ENCODE measurements at regions not wholly inside any gene's neighbourhood (a gene's known extent, or its start where the extent isn't known, plus 50 kb on each side); places are given as distances from the start of the nearest gene placed in this dataset.

DNA sequence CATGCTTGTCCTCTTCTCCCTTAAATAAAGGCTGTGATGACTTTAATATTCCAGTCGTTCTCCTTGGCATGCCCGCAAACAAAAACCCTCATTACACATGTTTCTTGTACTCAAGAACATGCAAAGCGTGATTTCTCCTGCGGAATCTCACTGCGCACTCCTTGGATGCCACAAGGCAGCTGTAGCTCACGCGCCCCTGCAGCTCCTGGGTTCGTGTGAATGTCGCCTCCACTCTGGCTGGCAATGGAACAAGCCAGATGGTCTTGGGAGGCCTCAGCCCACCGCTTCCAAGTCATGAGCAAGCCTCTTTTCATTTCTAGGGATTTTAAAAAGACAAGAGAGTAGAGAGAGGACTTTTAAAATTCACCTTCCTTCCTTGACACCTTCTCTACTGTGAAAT is 403.8 kb downstream of the PCNX1 start:
- no peak overlapping the region for H3K4me3 ChIP-seq
- no peak for DNase-seq
- H3K4me1 ChIP-seq = no peaks in the 10 kb centered on the region
- H3K36me3 ChIP-seq = no peaks in the 10 kb centered on the region
- H3K9me3 ChIP-seq = peaks cover 0 to 2% (median 0%) of the 10 kb centered on the region in 4 donors
- no peak overlapping the region for H3K27ac ChIP-seq
- H3K27me3 ChIP-seq = no peaks in the 10 kb centered on the region
- TF ChIP-seq POLR2AphosphoS5 (IDR thresholded peaks at IDR 0.05) = no peak
- TF ChIP-seq, protein P1, sequence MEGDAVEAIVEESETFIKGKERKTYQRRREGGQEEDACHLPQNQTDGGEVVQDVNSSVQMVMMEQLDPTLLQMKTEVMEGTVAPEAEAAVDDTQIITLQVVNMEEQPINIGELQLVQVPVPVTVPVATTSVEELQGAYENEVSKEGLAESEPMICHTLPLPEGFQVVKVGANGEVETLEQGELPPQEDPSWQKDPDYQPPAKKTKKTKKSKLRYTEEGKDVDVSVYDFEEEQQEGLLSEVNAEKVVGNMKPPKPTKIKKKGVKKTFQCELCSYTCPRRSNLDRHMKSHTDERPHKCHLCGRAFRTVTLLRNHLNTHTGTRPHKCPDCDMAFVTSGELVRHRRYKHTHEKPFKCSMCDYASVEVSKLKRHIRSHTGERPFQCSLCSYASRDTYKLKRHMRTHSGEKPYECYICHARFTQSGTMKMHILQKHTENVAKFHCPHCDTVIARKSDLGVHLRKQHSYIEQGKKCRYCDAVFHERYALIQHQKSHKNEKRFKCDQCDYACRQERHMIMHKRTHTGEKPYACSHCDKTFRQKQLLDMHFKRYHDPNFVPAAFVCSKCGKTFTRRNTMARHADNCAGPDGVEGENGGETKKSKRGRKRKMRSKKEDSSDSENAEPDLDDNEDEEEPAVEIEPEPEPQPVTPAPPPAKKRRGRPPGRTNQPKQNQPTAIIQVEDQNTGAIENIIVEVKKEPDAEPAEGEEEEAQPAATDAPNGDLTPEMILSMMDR (IDR thresholded peaks at IDR 0.05) = no peak
- TF ChIP-seq EP300 (IDR thresholded peaks at IDR 0.05) = no peak
- TF ChIP-seq POLR2A (IDR thresholded peaks at IDR 0.05) = no peak
- intact Hi-C loops (cut with DNase I; ENCODE audit: low total_unique reads) = no loop called here
- 86 to 92% (median 92%) methylated on average over 10 of the region's 10 CpGs for WGBS, 5 donors

DNA sequence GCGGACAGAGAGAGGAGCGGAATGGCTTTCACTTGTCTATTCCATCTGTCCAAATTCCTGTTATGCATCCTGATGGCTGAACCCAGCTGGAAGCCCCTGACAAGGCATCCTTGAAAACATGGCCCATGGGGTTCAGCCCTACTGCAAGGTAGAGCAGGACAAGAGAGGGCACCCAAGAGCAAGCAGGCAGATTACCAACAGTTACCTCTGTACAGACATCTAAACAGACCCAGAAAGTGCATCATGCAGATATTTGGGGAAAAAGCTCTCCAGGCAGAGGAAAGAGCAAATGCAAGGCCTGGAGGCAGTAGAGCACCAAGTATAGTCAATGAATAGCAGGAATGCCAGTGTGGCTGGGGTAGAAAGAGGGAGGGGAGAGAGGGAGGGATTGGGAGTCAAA is 407.5 kb downstream of the PCNX1 start:
- TF ChIP-seq, protein P1 (IDR thresholded peaks at IDR 0.05) = no peak
- TF ChIP-seq EP300 (IDR thresholded peaks at IDR 0.05) = no peak
- TF ChIP-seq POLR2AphosphoS5 (IDR thresholded peaks at IDR 0.05) = no peak
- TF ChIP-seq POLR2A (IDR thresholded peaks at IDR 0.05) = no peak
- DNase-seq = no peak
- Histone ChIP-seq H3K27me3 (no peaks in the 10 kb centered on the region), H3K4me3 (no peak overlapping the region), H3K27ac (no peak overlapping the region), H3K9me3 (no peaks in the 10 kb centered on the region), H3K4me1 (peaks cover 4 to 5% (median 4%) of the 10 kb centered on the region in 4 donors), H3K36me3 (no peaks in the 10 kb centered on the region)
- 98 to 100% (median 100%) methylated on average over 2 of the region's 2 CpGs for WGBS, 5 donors
- intact Hi-C loops (cut with DNase I; ENCODE audit: low total_unique reads) = no loop called here

DNA sequence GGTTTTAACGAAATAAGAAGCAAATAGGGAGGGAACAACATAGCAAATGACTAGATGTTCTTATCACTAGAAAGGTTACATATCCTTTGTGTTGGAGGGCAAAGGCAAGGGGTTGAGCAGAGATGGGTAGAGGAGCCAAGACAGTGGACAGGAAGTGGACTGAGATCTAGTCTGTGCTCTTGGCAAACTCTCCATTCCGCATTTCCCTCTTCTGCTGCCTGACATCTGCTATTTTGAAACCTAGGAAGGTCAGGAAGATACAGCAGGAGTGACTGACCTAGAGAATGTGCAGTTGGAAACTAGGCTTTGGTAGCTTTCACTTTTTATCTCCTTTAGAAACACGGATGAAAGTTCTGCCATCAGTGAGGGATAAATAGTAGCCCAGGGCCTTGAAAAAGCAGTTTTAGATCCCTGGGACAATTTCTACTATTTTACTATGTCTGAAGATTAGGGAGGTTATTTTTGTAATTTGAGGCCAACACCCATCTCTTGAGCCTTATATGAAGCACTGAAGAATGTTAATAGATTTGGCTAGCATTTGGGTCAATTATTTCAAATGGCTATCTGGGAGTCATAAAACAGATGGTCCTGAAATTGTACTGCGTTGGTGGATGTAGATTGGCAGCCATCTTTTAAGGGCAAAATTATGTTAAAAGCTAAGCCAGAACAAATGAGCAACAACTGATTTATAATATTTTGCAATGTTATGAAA is 410.3 kb downstream of the PCNX1 start:
- Histone ChIP-seq H3K9me3 (no peaks in the 10 kb centered on the region), H3K27ac (no peak overlapping the region), H3K36me3 (no peaks in the 10 kb centered on the region), H3K4me3 (no peak overlapping the region), H3K4me1 (peaks cover 12 to 18% (median 15%) of the 10 kb centered on the region in 4 donors), H3K27me3 (no peaks in the 10 kb centered on the region)
- DNase-seq = no peak
- TF ChIP-seq EP300 (IDR thresholded peaks at IDR 0.05) = no peak
- TF ChIP-seq POLR2A (IDR thresholded peaks at IDR 0.05) = no peak
- TF ChIP-seq, protein P1 (IDR thresholded peaks at IDR 0.05) = no peak
- no peak for TF ChIP-seq POLR2AphosphoS5 (IDR thresholded peaks at IDR 0.05)
- intact Hi-C loops (cut with DNase I; ENCODE audit: low total_unique reads) = no loop called here
- WGBS, 5 donors = 66 to 80% (median 70%) methylated on average over 4 of the region's 4 CpGs

DNA sequence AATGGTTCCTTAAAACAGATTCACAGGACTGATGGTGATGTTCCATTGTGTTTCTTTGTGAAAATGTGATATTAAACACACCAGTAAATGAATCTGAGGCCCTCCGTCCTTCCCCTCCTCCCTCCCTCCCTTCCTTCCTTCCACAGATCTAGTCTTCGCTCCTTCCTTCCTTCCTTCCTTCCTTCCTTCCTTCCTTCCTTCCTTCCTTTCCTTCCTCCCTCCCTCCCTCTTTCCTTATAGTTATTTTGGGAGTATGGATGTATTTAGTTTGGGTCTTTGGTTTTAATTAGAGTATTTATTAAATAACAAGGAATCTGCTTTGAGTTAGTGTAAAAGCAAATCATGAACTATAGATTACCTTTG is 410.8 kb downstream of the PCNX1 start:
- H3K4me3 ChIP-seq = no peak overlapping the region
- no peak for TF ChIP-seq POLR2AphosphoS5 (IDR thresholded peaks at IDR 0.05)
- TF ChIP-seq, protein P1 (IDR thresholded peaks at IDR 0.05) = no peak
- TF ChIP-seq EP300 (IDR thresholded peaks at IDR 0.05) = no peak
- TF ChIP-seq POLR2A (IDR thresholded peaks at IDR 0.05) = no peak
- DNase-seq = no peak
- peaks cover 13 to 23% (median 21%) of the 10 kb centered on the region in 4 donors for H3K4me1 ChIP-seq
- no peak overlapping the region for H3K27ac ChIP-seq
- WGBS, 5 donors = 81 to 96% (median 87%) methylated on average over 2 of the region's 2 CpGs
- intact Hi-C loops (cut with DNase I; ENCODE audit: low total_unique reads) = no loop called here
- H3K36me3 ChIP-seq = no peaks in the 10 kb centered on the region
- H3K27me3 ChIP-seq = no peaks in the 10 kb centered on the region
- H3K9me3 ChIP-seq = no peaks in the 10 kb centered on the region

Data from stomach (tissue), 8 donors.